GM12891 (cell line): ENCODE measurements at regions not wholly inside any gene's neighbourhood (a gene's known extent, or its start where the extent isn't known, plus 50 kb on each side); places are given as distances from the start of the nearest gene placed in this dataset.

Source experiments
- PAX5 ChIP-seq: IDR thresholded peaks from 2 replicates; pipeline ENCODE4 v1.6.1; 2011; ENCODE audit warnings: low read length, moderate library complexity, mild to moderate bottlenecking; ENCODE audit not compliant: insufficient read depth, severe bottlenecking
- POLR2A ChIP-seq: IDR thresholded peaks from 2 replicates; pipeline ENCODE4 v1.6.1; 2011; ENCODE audit warnings: low read depth, low read length, control low read depth
- POLR2AphosphoS5 ChIP-seq: IDR thresholded peaks from 2 replicates; pipeline ENCODE4 v1.6.1; 2011; ENCODE audit warnings: low read depth, low read length, control low read depth
- TAF1 ChIP-seq: IDR thresholded peaks from 2 replicates; pipeline ENCODE4 v1.6.1; 2011; ENCODE audit warnings: low read depth, low read length, control low read depth

DNA sequence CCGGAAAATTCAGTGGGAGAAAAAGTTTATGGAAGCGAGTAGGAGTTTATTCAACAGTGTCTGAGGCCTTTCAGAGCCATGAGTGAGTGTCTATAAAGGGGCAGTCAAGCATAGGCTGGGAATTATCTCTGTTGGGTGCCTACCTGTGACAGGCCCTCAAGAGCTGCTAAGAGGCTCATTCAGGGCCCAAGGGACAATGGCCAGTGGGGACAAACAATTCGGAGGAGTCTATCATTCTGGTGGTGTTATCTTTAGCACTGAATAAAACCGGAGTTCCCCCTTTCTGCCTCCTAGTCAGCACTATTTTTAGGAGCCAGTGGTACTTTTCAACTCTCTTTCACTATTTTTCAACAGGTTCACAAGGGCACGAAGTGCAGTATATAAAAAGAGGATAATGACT is 89.5 kb upstream of the HTATIP2 start:
- TF ChIP-seq TAF1 (no peak), POLR2AphosphoS5 (no peak), POLR2A (no peak), PAX5 (no peak)
